Esophagus (tissue), 2 donors: ENCODE measurements at regions not wholly inside any gene's neighbourhood (a gene's known extent, or its start where the extent isn't known, plus 50 kb on each side); places are given as distances from the start of the nearest gene placed in this dataset.

Source experiments
- H3K27ac ChIP-seq, 2 donors: one replicate each; pipeline ENCODE4 v1.5.1; 2013; ENCODE audit warnings: low read depth in 2 of 2, mild to moderate bottlenecking in 2 of 2, inconsistent platforms in 1 of 2, low read length in 1 of 2, moderate library complexity in 1 of 2
- H3K27me3 ChIP-seq, 2 donors: one replicate each; pipeline ENCODE4 v1.6.1; 2013; ENCODE audit warnings: low read length in 2 of 2, control low read depth in 1 of 2, mild to moderate bottlenecking in 1 of 2; ENCODE audit not compliant: insufficient read depth in 2 of 2, control insufficient read depth in 1 of 2
- H3K36me3 ChIP-seq, 2 donors: one replicate each; pipeline ENCODE4 v1.6.1; 2013; ENCODE audit warnings: low read length in 1 of 2; ENCODE audit not compliant: control insufficient read depth in 2 of 2, insufficient read depth in 2 of 2
- H3K4me1 ChIP-seq, 2 donors: one replicate each; pipeline ENCODE4 v1.6.1; 2013; ENCODE audit warnings: low read length in 1 of 2; ENCODE audit not compliant: control insufficient read depth in 2 of 2, insufficient read depth in 2 of 2
- H3K4me3 ChIP-seq, 2 donors: one replicate each; pipeline ENCODE4 v1.5.1; 2013; ENCODE audit warnings: low read length in 2 of 2, mild to moderate bottlenecking in 2 of 2, low read depth in 1 of 2, moderate library complexity in 1 of 2
- H3K9me3 ChIP-seq, 2 donors: one replicate each; pipeline ENCODE4 v1.6.1; 2013; ENCODE audit warnings: mild to moderate bottlenecking in 2 of 2, low read depth in 1 of 2, low read length in 1 of 2, moderate library complexity in 1 of 2; ENCODE audit not compliant: control insufficient read depth in 2 of 2, insufficient read depth in 1 of 2
- WGBS, 2 donors: extraction: QIAGEN DNeasy Blood & Tissue Kit; methylation state at CpG; one replicate each; pipeline ENCODE4 v1.1.7; 2013; 5-methylcytosine and 5-hydroxymethylcytosine counted together
- donor health status: healthy with polysubstance abuse.
- donor health status: Bipolar disorder and iron deficiency.

DNA sequence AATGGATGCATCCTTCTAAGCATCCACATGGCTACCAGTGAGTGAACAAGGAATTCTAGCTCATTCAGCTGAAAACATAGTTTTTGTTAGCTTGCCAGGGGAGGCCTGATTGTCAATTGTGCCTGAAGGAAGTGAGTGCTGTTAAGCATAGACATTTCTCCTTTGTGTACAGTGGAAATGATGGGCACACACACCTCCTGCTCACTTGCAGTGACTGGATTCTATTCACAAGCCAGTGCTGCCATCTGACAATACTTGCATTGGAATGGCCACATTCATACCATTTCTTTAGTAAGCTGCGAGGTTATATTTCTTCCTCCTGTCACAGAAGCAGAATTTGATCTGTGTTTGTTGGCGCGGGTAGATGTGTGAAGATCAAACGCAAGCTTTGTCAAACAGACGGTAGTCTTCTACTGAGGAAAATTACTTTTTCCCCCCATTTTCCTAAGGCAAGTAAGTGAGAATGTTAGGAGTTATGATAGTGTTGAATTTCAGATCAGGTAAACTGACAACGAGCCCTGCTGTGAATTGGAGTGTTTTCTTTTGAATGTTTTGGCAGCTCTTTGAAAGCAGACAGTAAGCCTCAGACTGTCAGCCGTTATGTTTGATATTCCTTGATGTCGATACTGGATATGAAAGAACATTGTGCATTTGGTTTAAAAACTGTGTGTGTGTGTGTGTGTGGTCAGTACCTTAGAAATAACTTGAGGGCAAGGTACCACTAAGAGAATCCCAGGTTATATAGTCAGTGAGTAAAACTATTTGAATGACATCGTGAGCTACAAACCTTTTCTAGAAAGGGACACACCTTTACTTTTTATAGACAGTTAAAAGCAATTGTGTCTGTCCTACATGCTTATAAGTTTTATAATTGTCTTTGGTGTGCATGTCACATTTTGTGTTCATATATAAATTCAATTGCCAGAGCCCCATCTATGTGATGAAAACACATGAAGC lies 84.2 kb upstream of the BMP2 start:
- Histone ChIP-seq H3K4me1 (no peaks in the 10 kb centered on the region), H3K27me3 (no peaks in the 10 kb centered on the region), H3K27ac (no peak overlapping the region), H3K9me3 (no peaks in the 10 kb centered on the region), H3K36me3 (no peaks in the 10 kb centered on the region), H3K4me3 (no peak overlapping the region)
- WGBS, 2 donors, result 79 to 81% methylated on average over 9 of the region's 9 CpGs

DNA sequence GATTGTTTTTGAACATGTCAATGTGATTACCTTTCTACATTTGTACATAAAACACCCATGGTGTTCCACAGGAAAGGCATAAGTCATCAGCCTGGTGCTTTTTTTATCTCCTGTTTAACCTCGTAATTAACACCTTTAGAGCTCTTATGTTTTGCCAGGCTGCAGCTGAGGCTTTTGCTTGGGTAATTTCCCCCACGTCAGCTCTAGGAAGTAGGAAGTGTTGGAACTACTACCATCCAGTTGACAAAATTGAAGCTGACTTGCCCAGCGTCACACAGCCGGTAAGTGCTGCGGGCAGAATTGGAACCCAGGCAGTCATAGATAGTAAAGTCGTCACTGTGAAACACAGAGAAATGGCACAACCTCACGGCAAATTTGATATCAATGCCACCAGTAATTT lies 86.6 kb upstream of the BMP2 start:
- Histone ChIP-seq H3K27ac (no peak overlapping the region), H3K4me3 (no peak overlapping the region), H3K36me3 (no peaks in the 10 kb centered on the region), H3K9me3 (no peaks in the 10 kb centered on the region), H3K27me3 (no peaks in the 10 kb centered on the region), H3K4me1 (no peaks in the 10 kb centered on the region)
- WGBS, 2 donors, result 86 to 89% methylated on average over 7 of the region's 7 CpGs

DNA sequence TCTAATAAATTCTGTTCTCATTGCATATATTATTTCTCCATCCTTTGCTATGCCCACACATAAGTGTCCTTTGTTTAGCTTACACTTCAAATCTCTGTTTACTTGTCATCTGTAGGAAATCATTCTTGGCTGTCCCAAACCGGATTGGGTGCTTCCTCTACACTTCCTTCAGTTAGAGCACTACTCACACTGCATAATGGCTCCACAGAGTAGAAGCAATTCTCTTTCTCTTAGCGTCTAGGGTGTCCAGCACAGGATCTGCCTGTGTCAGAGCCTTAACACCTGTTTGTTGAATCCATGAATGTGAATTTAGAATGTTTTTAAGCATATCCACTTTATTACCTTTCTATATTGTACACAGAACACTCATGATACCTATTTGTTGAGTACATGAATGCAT lies 87.0 kb upstream of the BMP2 start:
- no peak overlapping the region for H3K4me3 ChIP-seq
- 58 to 63% methylated on average over 2 of the region's 2 CpGs for WGBS, 2 donors
- H3K27ac ChIP-seq, result no peak overlapping the region
- no peaks in the 10 kb centered on the region for H3K36me3 ChIP-seq
- no peaks in the 10 kb centered on the region for H3K9me3 ChIP-seq
- H3K27me3 ChIP-seq, result no peaks in the 10 kb centered on the region
- no peaks in the 10 kb centered on the region for H3K4me1 ChIP-seq

DNA sequence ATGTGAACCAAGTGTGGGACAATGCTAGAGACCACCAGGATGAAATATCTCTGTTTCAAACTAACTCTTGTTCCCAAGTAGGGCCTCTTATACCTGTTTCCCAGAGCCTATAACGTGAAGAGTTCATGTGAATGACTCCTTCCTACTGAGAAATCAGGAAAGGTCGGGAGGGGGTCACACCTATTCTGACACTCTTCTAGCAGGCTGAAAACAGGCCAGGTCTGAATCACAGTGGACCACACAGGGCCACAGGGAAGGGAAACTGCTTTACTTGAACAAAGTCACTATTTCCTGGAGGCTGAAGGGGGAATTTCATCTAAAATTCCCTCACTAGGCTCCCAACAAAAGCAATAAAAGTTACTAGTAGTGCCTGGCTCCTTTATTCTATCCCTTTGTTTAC lies 88.4 kb upstream of the BMP2 start:
- H3K9me3 ChIP-seq, result no peaks in the 10 kb centered on the region
- H3K27ac ChIP-seq, result no peak overlapping the region
- H3K27me3 ChIP-seq, result no peaks in the 10 kb centered on the region
- 69 to 74% methylated on average over 2 of the region's 2 CpGs for WGBS, 2 donors
- H3K4me1 ChIP-seq, result no peaks in the 10 kb centered on the region
- no peak overlapping the region for H3K4me3 ChIP-seq
- no peaks in the 10 kb centered on the region for H3K36me3 ChIP-seq

DNA sequence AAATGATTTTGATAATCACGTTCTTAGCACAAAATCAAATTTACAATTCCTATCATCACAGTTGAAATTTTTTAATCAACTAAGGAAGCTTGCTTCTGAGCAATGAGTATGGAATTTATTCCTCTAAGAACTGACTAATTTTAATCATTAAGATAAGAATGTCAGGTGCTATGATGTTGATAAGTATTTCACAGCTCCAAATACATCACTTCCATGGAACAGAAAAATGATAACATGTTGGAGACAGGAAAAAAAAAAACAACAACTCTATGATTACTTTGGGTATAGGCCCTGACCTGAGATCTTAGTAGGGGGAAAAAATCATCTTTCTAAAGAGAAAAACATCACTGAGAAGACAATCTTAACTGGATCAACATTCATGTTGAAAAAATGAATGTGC lies 89.4 kb upstream of the BMP2 start:
- H3K27ac ChIP-seq, result no peak overlapping the region
- H3K36me3 ChIP-seq, result no peaks in the 10 kb centered on the region
- no peaks in the 10 kb centered on the region for H3K27me3 ChIP-seq
- 83 to 86% methylated on average over 1 of the region's 1 CpG for WGBS, 2 donors
- H3K4me1 ChIP-seq, result no peaks in the 10 kb centered on the region
- H3K4me3 ChIP-seq, result no peak overlapping the region
- H3K9me3 ChIP-seq, result no peaks in the 10 kb centered on the region

DNA sequence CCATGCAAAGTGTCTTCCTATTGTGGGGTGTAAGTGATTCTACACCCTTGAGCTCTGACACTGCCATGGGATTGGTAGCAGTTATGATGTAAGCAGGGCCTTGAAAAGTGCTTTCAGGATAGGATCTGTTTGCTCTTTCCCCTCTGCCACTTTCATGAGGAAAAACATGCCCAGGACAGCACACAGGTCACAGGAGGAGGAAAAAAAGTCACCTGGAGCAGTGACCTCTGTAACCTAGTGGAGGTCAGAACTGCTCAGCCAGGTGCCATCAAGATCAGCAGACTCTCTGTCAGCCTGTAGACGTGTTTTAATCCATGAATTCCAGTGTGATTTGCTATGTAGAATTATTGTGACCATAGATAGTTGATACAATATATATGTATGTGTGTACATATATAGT lies 92.7 kb upstream of the BMP2 start:
- Histone ChIP-seq H3K27me3 (no peaks in the 10 kb centered on the region), H3K4me3 (no peak overlapping the region), H3K9me3 (peaks cover 0 to 2% of the 10 kb centered on the region in 2 donors), H3K36me3 (no peaks in the 10 kb centered on the region), H3K27ac (no peak overlapping the region), H3K4me1 (no peaks in the 10 kb centered on the region)
- 38 to 81% methylated on average over 1 of the region's 1 CpG for WGBS, 2 donors

DNA sequence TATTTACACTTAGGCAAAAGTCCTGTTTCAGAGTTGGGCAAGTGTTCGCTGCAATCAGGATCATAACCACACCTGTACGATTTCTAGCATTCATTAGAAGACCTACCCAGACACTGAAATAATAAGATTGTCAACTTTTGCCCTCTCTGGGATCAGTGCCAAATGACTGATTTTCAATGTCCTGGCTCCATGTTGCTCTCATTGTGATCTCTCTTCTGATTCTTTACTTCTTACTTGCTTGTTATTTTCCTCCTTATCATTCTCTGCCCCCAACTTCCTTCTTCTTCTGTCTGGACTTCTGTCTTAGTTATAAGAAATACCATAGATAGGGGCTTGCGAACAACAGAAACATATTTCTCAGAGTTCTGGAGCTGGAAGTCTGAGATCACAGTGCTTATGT lies 94.4 kb upstream of the BMP2 start:
- Histone ChIP-seq H3K4me3 (no peak overlapping the region), H3K27me3 (no peaks in the 10 kb centered on the region), H3K36me3 (no peaks in the 10 kb centered on the region), H3K27ac (no peak overlapping the region), H3K4me1 (no peaks in the 10 kb centered on the region), H3K9me3 (peaks cover 0 to 2% of the 10 kb centered on the region in 2 donors)
- 59 to 66% methylated on average over 3 of the region's 3 CpGs for WGBS, 2 donors

DNA sequence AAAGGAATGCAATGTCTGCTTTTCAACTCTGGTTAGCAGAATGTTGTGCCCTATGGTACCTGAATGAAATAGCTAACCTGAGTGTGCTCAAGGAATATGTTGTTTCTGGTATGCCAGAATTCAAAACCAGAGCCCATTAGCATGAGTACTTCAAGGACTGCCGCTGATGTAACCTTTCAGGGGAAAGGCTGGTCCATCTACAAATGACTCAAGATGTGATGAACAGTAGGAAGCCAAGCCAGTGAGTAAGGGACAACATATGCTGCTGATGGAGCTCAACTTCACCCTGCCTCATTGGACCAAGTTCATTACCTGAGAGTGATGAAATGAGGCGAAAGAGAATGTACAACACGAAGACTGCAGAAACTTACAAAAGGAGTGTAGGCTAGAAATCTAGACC lies 95.7 kb upstream of the BMP2 start:
- Histone ChIP-seq H3K27me3 (no peaks in the 10 kb centered on the region), H3K36me3 (no peaks in the 10 kb centered on the region), H3K27ac (no peak overlapping the region), H3K4me3 (no peak overlapping the region), H3K9me3 (peaks cover 0 to 2% of the 10 kb centered on the region in 2 donors), H3K4me1 (no peaks in the 10 kb centered on the region)
- 89 to 93% methylated on average over 3 of the region's 3 CpGs for WGBS, 2 donors

DNA sequence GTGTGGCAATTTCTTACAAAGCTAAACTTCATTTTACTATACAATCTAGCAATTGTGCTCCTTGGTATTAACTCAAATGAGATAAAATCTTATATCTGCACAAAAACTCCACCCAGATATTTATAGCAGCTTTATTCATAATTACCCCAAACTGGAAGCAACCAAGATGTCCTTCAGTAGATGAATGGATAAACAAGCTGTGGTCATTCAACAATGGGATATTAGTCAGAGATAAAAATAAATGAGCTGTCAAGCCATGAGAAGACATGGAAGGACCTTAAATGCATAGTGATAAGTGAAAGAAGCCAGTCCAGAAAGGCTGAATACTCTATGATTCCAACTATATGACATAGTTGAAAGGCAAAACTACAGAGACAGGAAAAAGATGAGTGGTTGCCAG lies 98.9 kb upstream of the BMP2 start:
- peaks cover 2% of the 10 kb centered on the region in 2 donors for H3K9me3 ChIP-seq
- no peaks in the 10 kb centered on the region for H3K36me3 ChIP-seq

More for the DNA sequence above, 98.9 kb upstream of the BMP2 start:
- H3K4me3 ChIP-seq, result no peak overlapping the region
- no peaks in the 10 kb centered on the region for H3K4me1 ChIP-seq
- H3K27ac ChIP-seq, result no peak overlapping the region
- H3K27me3 ChIP-seq, result no peaks in the 10 kb centered on the region
